D341Med (cell line): ENCODE measurements at regions not wholly inside any gene's neighbourhood (a gene's known extent, or its start where the extent isn't known, plus 50 kb on each side); places are given as distances from the start of the nearest gene placed in this dataset.
A peak's percentile ranks its signal among the peaks of the same experiment; 100 is the strongest.
"Not testable (repeated sequence)": the region's sequence is repeated elsewhere in the genome, so short reads cannot be mapped to it uniquely, and the experiment has no call there.

Experiments
- DNase-seq: peaks from one replicate; pipeline ENCODE4 v3.0.0; 2012; ENCODE audit warnings: low spot score

DNA sequence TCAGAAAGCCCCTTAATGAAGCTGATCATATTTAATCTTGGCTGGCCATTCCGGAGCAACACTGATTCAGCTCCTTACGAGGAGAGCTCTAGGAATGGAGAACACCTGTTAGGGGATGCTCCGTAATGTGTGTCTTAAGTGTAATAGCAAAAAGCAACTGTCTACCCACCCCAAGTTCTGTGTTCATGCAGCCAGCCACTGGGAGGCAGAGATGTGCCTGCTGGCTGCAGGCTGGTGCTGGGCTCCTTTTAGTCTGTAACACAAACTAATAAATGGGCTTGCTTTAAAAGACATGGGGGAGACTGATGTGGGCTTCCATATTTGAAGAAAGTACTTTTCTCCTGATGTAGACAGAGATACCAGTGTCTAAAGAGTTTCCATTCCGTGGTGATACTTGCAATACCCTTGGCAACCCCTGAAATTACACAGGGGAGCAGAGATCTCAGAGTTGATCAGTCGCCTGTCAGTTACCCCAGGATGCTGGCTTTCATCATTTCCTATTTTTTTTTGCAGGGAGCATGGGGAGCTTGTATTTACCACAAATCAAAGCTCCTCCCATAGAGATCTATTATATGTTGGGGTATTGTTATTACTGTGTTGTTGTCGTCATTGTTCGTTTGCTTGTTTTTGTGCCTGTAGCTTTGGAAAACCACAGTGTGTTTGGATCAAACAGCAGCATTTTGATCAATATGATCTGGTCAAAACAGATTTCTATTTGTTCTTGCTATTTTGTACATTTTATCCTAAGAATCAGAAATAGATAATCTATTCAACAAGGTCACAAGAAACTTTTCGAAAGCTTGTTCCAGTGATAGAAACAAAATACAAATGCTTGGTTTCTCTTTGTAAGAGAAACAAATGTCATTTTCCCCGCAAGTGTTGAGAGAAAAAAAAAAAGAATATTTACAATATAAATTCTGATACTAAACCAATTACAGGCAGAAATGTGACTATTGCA, 65.8 kb downstream of the MTX3 start:
- peak; percentile 74 for DNase-seq

DNA sequence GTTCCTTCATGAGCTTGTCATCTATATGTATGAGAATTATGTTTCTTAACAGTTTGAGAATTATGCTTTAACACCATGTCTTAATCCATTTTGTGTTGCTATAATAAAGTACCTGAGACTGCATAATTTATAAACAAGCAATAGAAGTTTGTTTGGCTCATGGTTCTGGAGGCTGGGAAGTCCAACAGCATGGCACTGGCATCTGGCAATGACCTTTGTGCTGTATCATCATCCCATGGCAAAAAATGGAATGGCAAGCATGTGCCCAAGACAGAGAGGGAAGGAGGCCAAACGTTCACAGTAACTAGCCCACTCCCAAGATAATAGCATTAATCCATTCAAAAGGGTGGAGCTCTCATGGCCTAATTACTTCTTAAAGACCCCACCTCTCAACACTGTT, 67.6 kb downstream of the MTX3 start:
- DNase-seq = no peak

DNA sequence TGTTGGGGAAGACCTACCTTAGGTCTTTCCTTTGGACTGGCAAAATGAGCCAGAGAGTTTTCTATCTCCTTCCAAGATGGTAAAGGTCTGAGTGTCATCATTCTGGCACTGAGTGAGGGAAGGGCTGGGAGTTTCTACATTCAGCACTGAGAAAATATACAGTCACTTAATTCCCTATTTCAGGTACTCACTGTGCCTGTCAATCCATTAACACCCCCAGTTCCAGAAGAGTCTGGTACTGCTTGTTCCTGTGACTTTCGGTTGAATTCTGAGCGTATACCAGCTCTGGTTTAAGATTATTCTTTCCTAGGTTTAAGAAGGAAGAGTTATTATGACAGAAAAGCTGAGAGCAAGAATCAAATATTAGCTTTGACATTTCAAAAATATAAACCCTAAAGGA, 68.4 kb downstream of the MTX3 start:
- no peak for DNase-seq

DNA sequence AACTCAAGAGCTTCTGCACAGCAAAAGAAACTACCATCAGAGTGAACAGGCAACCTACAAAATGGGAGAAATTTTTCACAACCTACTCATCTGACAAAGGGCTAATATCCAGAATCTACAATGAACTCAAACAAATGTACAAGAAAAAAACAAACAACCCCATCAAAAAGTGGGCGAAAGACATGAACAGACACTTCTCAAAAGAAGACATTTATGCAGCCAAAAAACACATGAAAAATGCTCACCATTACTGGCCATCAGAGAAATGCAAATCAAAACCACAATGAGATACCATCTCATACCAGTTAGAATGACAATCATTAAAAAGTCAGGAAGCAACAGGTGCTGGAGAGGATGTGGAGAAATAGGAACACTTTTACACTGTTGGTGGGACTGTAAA, 83.6 kb downstream of the MTX3 start:
- not testable (repeated sequence) for DNase-seq

DNA sequence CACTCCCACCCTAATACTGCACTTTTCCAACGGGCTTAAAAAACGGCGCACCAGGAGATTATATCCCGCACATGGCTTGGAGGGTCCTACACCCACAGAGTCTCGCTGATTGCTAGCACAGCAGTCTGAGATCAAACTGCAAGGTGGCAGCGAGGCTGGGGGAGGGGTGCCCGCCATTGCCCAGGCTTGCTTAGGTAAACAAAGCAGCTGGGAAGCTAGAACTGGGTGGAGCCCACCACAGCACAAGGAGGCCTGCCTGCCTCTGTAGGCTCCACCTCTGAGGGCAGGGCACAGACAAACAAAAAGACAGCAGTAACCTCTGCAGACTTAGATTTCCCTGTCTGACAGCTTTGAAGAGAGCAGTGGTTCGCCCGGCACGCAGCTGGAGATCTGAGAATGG, 88.5 kb downstream of the MTX3 start:
- not testable (repeated sequence) for DNase-seq

DNA sequence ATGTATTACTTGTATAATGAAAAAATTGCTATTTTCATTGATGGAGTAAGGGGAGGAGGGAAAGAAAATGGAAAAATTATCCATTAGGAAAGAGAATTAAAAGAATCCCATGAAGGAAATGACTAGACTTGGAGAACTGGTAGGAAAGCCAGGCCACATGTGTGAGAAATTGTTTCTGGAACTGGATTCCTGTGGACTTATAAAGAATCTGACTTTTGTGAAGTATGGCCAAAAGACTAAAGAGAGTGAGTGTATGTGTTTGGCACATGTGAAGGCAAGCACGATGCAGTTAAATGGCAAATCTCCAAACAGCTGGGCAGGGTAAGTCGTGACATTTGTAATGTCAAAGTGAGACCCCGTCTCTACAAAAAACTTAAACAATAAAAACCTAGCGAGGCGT, 89.4 kb downstream of the MTX3 start:
- no peak for DNase-seq

DNA sequence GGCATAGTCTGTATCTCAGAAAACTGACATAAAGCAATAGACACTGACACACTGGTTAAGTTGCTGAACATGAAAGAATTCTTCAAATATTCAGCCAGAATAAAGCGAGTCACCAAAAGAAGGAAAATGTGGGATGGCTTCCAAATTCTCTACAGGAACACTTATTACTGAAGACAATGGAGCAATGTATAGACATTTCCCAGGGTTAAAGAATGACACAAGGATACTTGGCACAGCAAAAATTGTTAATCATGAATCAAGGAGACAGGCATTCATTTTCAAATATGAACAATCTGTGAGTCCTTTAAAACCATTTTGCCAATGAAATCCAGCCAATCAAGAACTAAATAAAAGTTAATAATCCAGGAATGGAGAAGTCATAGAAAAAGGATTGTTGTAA, 92.5 kb downstream of the MTX3 start:
- no peak for DNase-seq

DNA sequence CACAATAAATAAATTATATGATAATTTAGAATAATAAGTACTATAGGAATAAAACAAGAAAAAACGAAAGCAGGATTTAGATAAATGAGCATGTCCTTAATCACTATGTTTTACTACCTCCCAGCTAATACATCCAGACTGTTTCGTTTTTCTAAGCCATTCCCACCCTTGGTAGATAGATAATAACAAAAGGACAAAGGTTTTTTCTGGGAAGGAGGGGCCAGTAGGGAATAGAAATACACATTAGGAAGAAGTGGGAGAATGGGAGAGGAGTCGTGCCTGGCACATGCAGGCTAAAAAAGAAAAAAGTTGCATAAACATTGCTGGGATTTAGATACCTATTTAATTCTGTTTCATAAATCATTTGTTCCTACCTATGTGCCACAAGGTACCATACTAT, 97.1 kb downstream of the MTX3 start:
- DNase-seq = no peak

DNA sequence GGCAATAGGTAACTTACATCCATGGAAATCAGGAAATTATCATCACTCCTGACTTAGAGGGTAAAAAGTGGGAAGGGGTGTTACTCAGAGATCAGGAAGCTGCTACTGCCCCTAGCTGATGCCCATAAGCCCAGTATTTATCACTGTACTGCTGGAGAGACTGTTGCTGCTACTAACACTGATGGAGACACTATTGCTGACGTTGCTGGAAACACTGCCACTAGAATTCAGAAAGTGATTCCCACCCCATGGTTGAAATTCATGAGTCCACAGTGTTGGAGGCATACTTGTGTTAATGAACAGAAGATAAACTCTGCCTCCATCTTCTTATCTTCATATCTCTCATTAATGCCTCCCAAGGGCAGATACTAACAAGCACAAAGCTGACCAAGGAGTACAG, 97.6 kb downstream of the MTX3 start:
- DNase-seq = no peak

DNA sequence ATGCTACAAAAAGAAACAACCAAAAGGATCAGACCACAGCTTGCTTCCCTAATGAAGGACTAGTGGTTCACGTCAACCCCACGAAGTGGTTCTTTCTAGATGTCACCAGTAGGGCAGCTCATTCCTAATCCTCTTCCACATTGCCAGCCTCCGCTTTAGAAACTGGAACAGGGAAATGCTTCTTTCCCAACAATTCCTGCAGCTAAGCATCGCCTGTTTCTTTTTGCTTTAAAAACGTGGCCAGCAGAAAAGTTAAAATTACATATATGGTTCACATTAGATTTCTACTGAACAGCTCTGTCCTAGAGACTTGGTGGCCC, 100.2 kb downstream of the MTX3 start:
- DNase-seq = no peak

DNA sequence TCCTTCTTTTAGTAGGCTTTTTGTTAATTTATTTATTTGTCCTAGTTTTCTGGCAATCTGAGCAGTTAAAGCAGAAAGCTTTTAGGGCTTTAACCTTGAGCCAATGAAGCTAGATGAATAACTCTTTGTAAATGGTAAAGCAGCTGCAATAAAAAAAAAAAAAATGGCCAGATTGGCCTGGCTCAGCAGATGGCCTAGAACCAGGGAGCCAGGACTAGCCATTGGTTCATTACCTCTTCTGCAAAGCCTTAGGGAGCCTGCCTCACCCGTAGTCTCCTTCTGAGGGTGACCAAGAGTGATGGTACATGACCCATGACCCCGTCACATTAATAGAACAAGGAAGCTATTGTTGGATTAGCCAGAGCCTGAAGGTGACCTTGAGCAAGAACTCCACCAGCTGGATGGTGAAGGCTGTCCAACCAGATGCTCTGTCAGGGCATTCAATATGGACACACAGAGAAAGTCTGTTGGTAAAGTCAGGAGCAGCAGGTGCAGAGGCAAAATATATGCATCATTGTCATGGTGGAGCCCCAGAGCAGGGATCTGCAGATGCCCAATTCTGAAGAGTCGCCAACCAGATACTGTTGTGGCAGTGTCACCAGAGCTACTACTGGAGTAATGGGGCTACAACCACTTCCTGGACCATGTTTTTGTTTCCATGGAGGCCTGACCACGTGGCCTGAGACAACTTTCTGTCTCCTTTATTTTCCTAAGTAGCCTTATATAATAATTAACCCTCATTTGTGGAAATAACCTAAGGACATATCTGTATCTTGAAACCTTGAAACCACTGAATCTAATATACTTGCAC, 100.7 kb downstream of the MTX3 start:
- no peak for DNase-seq

DNA sequence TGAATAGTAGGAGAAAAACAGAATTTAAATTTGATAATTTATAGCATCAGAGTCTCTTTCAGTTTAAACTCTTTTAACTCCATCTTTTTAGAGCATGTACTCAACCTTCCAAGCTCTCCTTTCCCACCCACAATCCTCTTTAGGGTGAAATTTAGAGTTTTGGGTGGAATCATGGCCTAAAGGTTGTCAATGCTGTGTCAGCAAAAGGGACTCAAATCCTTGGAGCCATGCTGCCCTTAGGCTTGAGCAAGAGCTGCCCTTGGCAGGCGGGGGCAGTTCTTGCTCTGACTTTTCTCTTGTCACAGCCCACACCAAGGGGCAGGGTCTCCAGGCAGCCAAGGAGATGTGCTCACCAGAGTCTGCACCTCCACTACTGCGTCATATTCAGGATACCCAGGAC, 102.4 kb downstream of the MTX3 start:
- DNase-seq = no peak

DNA sequence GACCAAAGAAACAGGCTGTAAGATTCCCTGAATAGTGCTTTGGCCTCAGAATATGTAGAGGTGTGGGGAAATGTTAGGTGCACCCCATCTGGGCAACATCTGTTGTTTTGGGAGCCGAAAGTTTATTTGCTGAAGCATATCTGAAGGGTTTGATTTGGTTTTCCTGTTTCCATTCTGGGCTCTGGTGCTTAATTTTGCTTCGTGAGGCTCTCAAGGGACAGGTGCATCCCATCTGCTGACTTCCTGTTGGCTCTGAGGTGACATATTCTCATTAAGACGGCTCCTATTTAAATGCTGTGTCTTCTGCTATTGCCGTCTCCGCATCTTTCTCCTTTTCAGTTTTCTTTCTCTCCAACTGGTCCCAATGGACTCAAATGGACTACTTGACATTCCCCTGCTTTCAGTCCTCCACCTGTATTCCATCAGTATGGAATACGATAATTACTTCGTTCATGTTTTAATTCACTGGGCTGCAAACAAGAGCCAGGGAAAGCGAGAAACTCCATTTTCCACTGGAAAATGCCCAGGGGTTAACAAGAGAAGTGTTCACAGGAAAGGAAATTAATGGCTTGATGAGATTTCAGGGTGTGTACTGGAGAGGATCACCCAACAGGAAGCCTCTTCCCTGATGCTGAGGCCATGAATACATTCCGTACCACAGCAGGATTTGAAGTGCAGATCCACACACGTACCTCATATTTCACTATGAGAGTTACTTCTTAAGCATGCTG, 104.0 kb downstream of the MTX3 start:
- no peak for DNase-seq

DNA sequence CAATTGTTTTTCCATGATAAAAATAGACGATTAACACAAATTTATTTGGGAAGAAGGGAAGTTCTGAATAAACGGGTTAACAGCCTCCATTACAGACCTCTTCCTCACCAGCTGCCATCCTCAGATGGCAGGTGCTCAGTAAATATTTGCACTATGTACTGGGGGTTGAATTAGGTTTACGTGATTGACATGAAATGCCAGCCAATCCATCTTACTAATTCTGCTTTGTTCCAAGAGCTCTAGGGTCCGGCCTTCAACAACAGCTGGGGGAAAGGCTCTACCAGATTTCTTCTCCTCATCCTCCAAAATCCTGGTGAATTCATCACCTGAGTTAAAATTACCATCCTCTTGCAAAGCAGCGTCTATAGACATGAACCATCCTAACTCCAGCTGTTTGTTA, 104.6 kb downstream of the MTX3 start:
- no peak for DNase-seq

DNA sequence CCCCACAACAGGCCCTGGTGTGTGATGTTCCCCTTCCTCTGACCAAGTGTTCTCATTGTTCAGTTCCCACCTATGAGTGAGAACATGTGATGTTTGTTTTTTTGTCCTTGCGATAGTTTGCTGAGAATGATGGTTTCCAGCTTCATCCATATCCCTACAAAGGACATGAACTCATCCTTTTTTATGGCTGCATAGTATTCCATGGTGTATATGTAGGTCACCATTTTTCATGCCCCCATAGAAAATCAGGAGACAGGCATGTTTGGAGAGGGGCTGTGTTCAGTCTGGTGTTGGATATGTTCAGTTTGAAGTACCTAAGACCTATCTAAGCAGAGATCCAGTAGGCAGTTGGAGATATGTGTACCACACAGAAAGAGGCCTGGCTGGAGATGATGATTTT, 111.2 kb downstream of the MTX3 start:
- DNase-seq = not testable (repeated sequence)

DNA sequence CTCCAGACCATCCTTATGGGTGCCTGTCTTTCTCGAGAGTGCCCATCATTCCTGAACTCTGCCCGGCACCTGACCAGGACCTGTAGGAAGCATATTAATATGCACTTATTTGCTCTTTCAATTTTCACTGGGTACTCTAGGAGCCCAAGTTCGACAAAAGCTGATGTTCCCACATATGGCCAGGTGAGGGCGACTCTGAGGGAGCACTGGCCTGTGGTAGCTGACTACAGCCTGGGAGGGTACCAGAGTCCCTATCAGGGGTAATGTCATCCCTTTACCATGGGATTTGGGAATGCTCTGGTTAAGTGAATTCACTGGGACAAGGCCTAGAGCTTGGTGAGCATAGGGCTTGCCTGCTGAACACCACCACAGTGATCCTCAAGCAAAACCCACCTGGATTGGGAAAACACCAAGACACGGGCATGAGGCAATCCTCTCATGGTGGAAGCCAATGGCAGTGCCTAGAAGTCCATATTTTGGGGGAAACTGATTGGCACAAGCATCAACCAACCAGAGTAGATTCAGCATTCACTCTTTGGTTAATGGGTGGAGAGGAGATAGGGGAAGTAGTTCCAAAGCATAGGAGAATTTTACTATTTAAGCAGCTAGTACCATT, 112.2 kb downstream of the MTX3 start:
- peak; percentile 58 for DNase-seq

DNA sequence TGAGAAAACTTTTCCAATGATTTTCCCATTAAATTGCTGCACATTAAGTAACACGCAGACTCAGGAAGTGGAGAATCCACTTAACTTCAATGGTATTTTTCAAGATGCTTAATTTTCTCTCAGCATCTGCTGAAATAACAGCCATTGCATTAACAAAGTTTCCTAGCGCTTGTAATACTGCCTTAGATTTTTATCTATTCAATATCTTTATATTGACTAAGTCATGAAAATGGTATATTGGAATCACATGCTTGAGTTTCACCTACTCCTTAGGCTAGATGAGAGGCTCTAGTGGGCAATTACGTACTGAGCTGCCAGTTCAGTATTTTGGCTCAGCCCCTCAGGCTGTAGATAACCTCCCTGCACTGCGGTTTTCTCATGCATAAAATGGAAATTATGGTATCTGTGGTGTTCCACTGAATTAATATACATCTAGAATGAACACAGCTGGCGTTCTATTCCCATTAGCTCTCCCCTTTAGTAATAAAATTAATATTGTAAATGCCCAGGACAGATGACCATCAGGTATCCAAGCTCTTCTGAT, 112.9 kb downstream of the MTX3 start:
- DNase-seq = no peak

DNA sequence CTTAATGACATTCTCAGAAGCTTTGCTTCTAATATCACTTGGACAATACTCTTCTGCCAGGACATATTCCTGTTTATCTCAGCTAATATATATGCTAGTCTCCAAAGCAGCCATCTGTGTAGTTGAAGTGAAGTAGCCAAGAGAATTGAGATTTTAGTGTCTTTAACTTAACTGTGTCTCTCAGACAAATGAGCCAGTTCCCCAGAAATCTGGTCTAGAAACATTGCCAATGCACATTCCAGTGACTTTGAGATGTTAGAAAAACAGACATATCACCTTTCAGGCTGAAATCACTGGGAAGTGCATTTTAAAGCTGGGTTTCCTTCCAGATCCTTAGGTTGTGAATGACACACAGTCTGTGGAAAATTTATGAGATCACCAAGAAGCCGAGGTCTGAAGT, 114.6 kb downstream of the MTX3 start:
- no peak for DNase-seq

DNA sequence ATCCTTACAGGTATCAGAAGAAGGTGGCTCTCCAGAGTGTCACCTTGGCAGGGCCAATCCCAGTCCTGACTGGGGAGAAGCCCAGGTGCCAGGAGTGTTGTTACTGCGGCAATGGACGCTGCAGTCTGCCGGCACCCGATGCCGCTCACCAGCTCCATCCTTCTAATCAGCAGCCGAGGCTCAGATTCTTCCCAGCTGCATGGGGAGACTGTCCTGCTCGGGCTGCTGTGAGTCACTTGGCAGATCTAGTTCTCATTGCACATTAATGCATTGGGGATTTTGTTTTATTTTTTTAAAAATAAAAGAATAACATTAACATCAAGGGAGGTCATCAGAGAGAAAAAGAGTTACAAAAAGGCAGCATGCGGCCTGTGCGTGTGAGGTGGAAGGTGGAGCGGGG, 115.8 kb downstream of the MTX3 start:
- no peak for DNase-seq

DNA sequence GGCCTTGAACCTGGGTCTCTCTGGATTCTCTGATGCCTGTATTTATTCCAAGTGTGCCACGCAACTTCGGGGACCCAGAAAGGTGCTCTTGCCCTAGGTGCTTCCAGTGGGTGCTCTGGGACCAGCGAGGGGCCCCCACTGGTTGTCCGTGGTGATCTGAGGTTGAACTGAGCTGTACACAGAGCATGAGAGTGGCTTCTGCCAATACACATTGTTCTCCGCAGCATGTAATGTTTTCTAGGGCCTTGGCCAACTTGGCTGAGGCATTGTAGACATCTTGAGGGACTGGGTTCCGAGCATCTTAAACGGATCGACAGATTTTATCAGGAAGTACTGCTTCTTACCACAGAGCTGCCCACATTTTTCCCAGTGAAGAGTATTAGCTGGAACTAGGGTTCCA, 117.9 kb downstream of the MTX3 start:
- DNase-seq = no peak

DNA sequence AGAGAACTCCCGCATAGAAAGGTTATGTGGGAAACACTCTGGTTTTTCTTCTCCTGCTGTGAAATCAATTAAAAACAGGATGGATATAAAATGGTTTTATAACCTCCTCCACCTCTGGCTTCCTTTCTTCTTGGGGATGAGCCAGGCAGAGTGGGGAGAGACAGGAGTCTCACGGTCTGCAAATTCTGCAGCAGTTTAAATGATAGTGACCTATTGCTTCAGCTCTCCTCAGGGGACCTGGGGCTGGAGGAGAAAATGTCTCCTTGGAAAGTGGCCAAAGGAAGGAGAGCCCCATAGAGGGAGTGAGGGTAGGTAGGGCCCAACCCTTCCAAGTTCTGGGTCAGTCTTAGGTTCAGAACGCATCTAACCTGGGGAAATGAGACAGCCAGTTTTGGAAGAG, 118.8 kb downstream of the MTX3 start:
- DNase-seq = no peak
